PFSK-1 (cell line): ENCODE measurements at regions not wholly inside any gene's neighbourhood (a gene's known extent, or its start where the extent isn't known, plus 50 kb on each side); places are given as distances from the start of the nearest gene placed in this dataset.

Experiments
- FOXP2 ChIP-seq: optimal IDR thresholded peaks from 2 replicates; pipeline ENCODE3; 2011; ENCODE audit warnings: borderline replicate concordance, control low read depth, inconsistent platforms; ENCODE audit not compliant: insufficient read depth; ENCODE audit errors: extremely low read length, extremely low read depth
- POLR2AphosphoS5 ChIP-seq: IDR thresholded peaks from 2 replicates; pipeline ENCODE4 v1.6.1; 2012; ENCODE audit warnings: low read depth, mild to moderate bottlenecking, control low read depth, low read length, moderate library complexity
- REST ChIP-seq, 2 experiments: IDR thresholded peaks; 2 replicates each; pipeline versions ENCODE4 v1.6.1 to v1.8.0; 2011 to 2012; ENCODE audit warnings: low read depth in 2 of 2, low read length in 2 of 2, control low read depth in 1 of 2, inconsistent platforms in 1 of 2, mild to moderate bottlenecking in 1 of 2, moderate library complexity in 1 of 2; ENCODE audit not compliant: insufficient read depth in 1 of 2
- SIN3A ChIP-seq: IDR thresholded peaks from 2 replicates; pipeline ENCODE4 v1.6.1; 2012; ENCODE audit warnings: mild to moderate bottlenecking, low read length, moderate library complexity, borderline replicate concordance; ENCODE audit not compliant: insufficient read depth
- TAF1 ChIP-seq: IDR thresholded peaks from 2 replicates; pipeline ENCODE4 v1.6.1; 2012; ENCODE audit warnings: low read length, control low read depth, borderline replicate concordance; ENCODE audit not compliant: insufficient read depth

DNA sequence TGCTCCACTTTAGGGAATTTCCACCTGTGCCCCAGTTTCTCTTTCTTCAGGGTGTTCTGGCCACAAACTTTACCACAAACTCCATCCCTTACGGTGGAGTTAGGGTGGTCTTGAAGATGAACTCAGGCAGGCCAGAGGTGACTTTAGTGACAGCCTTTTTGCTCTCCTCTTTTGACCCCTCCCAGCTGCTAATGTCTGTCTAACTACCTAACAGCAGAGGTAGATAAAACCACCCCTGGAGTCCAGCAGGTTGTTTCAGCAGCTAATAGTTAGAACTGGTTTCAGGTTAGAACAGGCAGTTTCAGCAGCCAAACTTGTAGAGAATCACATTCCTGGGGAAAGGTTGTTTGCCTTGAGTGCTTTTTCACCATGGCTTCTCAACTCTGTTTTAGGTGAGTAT, 971.3 kb upstream of the CDH18 start:
- no peak for TF ChIP-seq POLR2AphosphoS5
- no peak for TF ChIP-seq SIN3A
- TF ChIP-seq REST (IDR thresholded peaks at IDR 0.05; ENCODE audit: insufficient read depth in 1 of 2, low read depth in 2 of 2, low read length in 2 of 2): no peak
- TF ChIP-seq TAF1: no peak
- TF ChIP-seq FOXP2: no peak

DNA sequence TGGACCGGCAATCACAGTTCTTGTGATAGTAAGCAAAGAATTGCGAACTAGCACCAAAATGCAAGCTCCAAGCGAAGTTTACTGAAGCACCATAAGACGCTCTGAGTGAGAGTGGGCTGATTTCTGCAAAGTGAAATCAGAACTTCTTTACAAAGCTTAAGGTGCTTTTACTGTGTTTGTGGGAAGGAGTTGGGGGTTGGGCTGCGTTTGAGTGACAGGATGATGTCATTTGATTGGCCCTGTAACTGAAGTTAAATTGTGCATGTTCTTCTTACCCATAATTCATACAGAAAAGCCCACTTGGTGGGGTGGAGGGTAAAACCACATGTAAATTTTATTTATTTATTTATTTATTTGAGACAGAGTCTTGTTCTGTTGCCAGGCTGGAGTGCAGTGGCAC, 970.6 kb upstream of the CDH18 start:
- TF ChIP-seq TAF1: no peak
- no peak for TF ChIP-seq SIN3A
- TF ChIP-seq REST (IDR thresholded peaks at IDR 0.05; ENCODE audit: insufficient read depth in 1 of 2, low read depth in 2 of 2, low read length in 2 of 2): no peak
- no peak for TF ChIP-seq POLR2AphosphoS5
- TF ChIP-seq FOXP2: no peak

DNA sequence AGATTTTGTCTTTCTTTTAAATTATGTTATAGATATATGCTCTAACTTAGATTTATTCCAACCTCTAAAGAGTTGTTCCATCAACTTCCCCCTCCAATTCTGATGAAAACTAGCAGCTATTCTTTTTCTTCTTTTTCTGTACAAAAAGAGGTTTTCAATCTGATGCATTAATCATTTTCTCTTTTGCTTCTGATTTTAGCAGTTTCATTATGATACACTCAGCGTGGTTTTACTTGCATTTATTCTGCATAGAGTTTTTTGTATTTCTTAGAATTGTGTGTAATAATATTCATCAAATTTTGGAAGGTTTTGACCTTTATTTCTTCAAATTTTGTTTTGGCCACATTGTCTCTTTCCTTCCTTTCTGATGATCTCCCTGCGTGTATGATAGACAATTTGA, 968.1 kb upstream of the CDH18 start:
- no peak for TF ChIP-seq FOXP2
- TF ChIP-seq SIN3A: no peak
- TF ChIP-seq POLR2AphosphoS5: no peak
- no peak for TF ChIP-seq TAF1
- TF ChIP-seq REST (IDR thresholded peaks at IDR 0.05; ENCODE audit: insufficient read depth in 1 of 2, low read depth in 2 of 2, low read length in 2 of 2): no peak

- TF ChIP-seq SIN3A (no peak), REST (IDR thresholded peaks at IDR 0.05; ENCODE audit: insufficient read depth in 1 of 2, low read depth in 2 of 2, low read length in 2 of 2) (no peak), POLR2AphosphoS5 (no peak), FOXP2 (no peak), TAF1 (no peak)
Measured at GRCh38 chr5:20949636-20950035, 961.6 kb upstream of the CDH18 start.

- TF ChIP-seq SIN3A (no peak), REST (IDR thresholded peaks at IDR 0.05; ENCODE audit: insufficient read depth in 1 of 2, low read depth in 2 of 2, low read length in 2 of 2) (no peak), TAF1 (no peak), POLR2AphosphoS5 (no peak)
Measured at GRCh38 chr5:20833081-20833627, 845.2 kb upstream of the CDH18 start.
